ENCODE measurements at regions not wholly inside any gene's neighbourhood (a gene's known extent, or its start where the extent isn't known, plus 50 kb on each side); places are given as distances from the start of the nearest gene placed in this dataset.

- peak; percentile 53 for DNase-seq (ENCODE audit: low spot score)
Measured at GRCh38 chr4:145234091-145234706, 53.8 kb upstream of the OTUD4 start.

GRCh38 chr4:145231906-145232700 is 51.7 kb upstream of the OTUD4 start:
- DNase-seq (ENCODE audit: low spot score): no peak

GRCh38 chr4:145230726-145231125 is 50.3 kb upstream of the OTUD4 start:
- no peak for DNase-seq (ENCODE audit: low spot score)
